ENCODE measurements at regions not wholly inside any gene's neighbourhood (a gene's known extent, or its start where the extent isn't known, plus 50 kb on each side); places are given as distances from the start of the nearest gene placed in this dataset.

DNA sequence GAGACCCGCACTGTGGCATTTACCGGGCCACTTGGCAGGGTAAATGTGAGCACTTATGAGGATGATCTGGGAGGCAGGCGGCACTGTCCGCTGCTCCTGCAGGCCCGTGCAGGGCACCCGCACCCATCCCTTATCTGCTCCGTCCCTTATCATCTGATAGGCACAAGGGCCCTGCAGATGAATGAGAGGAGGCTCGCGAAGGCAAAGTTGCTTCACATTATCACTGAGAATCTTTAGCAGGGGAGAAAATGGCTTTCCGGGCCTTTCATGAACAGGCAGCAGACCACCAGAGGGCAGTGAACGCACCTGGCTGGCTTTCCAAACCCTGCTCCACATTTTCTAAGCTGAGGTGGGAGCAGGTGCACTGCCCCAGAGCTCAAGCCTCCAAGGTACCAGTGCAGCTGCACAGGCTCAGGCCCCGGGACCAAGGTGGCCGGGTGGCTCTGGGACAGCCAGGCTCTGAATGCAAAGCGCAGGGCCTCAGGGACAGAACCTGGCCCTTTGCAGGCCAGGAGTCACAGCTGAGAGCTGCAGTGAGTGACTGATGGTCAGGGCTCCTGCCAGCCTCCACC lies 165.6 kb downstream of the SHANK2 start:
- no peak for DNase-seq (ENCODE audit: low read depth, low spot score)
- H3K4me3 ChIP-seq (ENCODE audit: low read length): no peak overlapping the region

DNA sequence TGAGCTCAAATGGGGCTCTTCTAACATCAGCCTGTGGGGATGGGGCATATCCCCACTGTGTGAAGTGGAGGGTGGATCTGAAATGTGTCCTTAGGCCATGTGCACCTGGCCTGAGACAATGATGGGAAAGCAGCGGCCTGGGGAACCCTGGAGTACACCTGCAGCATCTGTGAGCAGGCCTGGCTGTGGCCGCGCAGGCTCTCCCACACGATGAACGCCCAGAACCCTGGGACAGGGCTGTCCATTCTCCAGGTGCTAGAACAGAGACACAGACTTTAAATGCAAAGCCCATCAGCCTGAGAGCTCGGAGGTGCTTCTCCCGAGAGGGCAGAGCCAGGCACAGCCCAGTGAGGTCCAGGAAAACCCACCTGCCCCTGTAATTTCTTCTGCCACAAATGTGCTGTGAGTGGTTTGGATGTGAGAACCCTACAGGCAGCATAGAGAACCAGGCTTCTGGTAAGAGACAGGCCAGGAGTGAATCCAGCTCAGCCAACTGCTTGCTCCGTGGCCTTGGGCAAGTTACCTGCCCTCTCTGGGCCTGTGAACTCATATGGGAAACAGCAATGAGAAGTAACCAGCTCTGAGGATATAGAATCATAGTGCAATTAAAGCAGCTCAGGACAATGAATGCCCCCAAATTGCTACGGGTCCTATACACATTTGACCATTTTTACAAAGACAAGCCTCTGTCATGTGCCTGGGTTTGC lies 167.9 kb downstream of the SHANK2 start:
- DNase-seq (ENCODE audit: low read depth, low spot score): no peak
- no peak overlapping the region for H3K4me3 ChIP-seq (ENCODE audit: low read length)

DNA sequence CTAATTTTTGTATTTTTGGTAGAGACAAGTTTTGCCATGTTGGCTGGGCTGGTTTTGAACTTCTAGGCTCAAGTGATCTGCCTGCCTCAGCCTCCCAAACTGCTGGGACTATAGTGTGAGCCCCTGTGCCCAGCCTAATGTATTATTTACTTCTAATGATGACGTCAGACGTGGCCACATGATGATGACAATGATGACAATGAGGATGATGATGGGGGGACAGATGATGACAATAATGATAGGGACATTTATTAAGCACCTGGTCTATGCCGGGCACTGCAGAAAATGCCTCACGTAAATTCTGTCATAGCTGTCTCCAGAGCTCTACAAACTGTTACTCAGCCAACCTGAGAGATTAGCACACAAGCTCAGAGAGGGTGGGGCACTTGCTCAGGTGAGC lies 169.3 kb downstream of the SHANK2 start:
- no peak overlapping the region for H3K4me3 ChIP-seq (ENCODE audit: low read length)
- no peak for DNase-seq (ENCODE audit: low read depth, low spot score)

GRCh38 chr11:71082454-71082853 lies 169.9 kb downstream of the SHANK2 start:
- no peak overlapping the region for H3K4me3 ChIP-seq (ENCODE audit: low read length)
- no peak for DNase-seq (ENCODE audit: low read depth, low spot score)

DNA sequence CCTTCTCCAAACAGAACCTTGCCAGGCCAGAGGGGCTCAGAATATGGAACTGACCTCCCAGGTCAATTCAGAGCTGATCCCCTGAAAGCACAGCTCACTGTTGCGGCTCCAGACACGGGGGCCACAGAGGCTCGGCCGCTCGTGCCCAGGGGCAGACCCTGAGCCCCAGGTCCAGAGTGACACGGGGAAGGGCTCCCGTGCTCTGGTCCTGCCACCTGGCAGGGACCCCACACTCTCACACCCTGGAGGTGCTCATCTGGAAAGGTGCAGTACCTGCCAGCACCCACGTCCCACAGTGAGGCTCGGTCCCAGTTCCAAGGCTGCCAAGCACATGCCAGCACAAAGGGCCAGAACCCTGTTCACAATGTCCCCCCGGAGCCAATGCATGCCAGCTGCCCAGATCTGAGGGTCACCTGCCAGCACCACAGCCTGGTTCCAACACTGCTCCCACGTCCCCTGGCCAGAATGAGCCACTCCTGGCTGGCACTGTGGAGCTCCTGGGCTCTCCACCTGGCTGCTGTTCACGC lies 170.6 kb downstream of the SHANK2 start:
- no peak for DNase-seq (ENCODE audit: low read depth, low spot score)
- no peak overlapping the region for H3K4me3 ChIP-seq (ENCODE audit: low read length)

- DNase-seq (ENCODE audit: low read depth, low spot score): peak; percentile 93
- peak overlapping the region; percentile 16; the same call in 1 of the 2 replicates for H3K4me3 ChIP-seq (ENCODE audit: low read length)
These were observed 171.9 kb downstream of the SHANK2 start for GRCh38 chr11:71080239-71081097.

- no peak overlapping the region; the same call in 1 of the 2 replicates for H3K4me3 ChIP-seq (ENCODE audit: low read length)
- DNase-seq (ENCODE audit: low read depth, low spot score): no peak
These were observed 172.6 kb downstream of the SHANK2 start for GRCh38 chr11:71079795-71080194.

DNA sequence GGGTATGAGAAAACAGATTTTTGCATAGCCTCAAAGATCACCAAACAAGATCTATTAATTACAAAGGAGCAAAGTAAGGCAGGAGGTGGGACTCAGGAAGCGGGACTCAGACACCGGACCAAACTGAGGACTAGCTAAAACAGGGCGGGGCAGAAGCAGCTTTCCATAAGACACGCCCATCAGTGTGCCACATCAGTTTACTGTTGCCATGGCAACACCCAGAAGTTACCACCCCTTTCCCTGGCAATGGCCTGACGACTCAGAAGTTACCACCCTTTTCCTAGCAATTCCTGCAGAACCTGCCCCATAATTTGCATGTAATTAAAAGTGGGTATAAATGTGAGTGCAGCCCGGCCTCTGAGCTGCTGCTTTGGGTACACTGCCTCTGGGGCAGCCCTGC lies 173.9 kb downstream of the SHANK2 start:
- DNase-seq (ENCODE audit: low read depth, low spot score): no peak
- no peak overlapping the region for H3K4me3 ChIP-seq (ENCODE audit: low read length)

GRCh38 chr11:71076525-71077304 lies 175.7 kb downstream of the SHANK2 start:
- no peak for DNase-seq (ENCODE audit: low read depth, low spot score)
- H3K4me3 ChIP-seq (ENCODE audit: low read length): no peak overlapping the region

DNA sequence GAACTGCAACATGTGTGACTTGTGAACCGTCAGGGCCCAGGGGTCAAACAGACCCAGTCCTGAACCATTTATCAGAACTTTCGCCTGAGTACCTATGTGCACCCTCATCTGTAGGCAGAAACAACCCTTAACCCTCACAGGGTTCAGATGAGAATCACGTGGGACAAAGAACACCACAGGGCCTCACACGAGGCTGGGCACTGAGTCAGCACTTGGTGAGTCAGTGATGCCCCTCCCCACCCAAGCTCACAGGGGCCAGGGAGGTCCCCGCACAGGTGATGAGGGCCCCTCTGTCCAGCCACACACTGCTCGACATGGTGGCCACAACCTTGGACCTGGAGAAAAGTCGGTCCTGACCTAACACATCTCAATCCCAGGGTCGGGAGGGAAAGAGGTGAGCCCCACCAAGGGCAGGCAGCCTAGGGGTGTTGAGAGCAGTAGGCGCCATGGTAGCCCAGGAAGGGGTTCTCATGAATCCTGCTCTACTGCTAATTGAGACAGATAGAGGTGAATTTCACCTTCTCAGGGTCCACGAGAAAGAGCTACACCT lies 176.4 kb downstream of the SHANK2 start:
- no peak overlapping the region for H3K4me3 ChIP-seq (ENCODE audit: low read length)
- no peak for DNase-seq (ENCODE audit: low read depth, low spot score)

- no peak for DNase-seq (ENCODE audit: low read depth, low spot score)
- H3K4me3 ChIP-seq (ENCODE audit: low read length): no peak overlapping the region
These were observed 177.2 kb downstream of the SHANK2 start for GRCh38 chr11:71075116-71075720.

GRCh38 chr11:71071736-71072509 lies 180.5 kb downstream of the SHANK2 start:
- H3K4me3 ChIP-seq (ENCODE audit: low read length): no peak overlapping the region
- DNase-seq (ENCODE audit: low read depth, low spot score): no peak

DNA sequence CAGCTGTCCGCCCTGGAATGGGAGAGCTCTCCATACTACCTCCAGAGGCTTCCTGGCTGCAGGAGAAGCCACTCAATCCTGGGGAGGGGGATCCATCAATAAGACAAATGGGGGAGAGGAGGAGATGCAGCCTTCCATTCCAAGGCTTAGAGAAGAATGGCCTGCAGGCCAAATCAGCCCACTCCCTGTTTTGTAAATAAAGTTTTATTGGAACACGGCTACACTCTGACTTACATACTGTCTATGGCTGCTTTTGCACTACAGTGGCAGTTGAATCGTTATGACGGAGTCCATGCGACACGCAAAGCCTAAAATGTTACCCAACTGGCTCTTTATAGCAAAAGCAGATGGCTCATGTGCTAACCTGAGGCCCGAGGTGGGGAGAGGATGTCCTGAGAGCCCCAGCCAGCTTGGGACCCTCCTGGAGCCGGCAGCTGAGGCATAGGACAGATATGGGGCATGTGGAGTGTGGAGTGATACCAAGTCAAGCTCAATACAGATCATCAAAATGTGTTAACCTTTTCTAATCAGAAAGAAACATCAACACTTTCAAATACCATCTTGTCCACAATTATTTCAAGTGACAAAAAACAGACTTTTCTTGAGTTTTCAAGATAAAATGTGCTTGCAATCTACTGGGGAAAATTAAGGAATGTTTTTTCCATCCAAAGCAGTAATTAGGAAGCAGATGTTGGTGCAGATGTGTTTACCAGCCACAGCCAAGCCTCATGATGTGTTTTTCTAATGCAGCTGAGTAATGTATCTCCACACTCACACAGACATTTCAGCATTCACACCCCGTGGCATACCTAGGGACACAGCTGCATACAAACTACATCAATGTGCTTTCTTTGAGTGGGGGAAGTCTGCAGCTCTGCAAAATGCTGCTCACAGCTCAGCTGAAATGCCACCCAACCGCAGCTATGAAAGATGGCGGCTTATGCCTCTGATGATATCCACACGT lies 181.6 kb downstream of the SHANK2 start:
- H3K4me3 ChIP-seq (ENCODE audit: low read length): no peak overlapping the region

DNA sequence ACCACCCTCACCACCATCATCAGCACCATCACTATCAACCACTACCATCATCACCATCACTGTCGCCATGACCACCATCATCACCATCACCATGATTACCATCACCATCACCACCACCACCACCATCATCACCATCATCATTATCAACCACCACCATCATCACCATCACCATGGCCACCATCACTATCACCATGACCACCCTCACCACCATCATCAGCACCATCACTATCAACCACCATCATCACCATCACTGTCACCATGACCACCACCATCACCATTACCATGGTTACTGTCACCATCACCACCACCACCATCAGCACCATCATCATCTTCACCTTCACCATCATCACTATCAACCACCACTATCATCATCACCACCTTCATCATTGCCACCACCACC lies 183.4 kb downstream of the SHANK2 start:
- DNase-seq (ENCODE audit: low read depth, low spot score): no peak
- H3K4me3 ChIP-seq (ENCODE audit: low read length): no peak overlapping the region

More for the DNA sequence above, 181.6 kb downstream of the SHANK2 start:
- no peak for DNase-seq (ENCODE audit: low read depth, low spot score)

- DNase-seq (ENCODE audit: low read depth, low spot score): no peak
These were observed 184.6 kb downstream of the SHANK2 start for GRCh38 chr11:71067753-71068152.

GRCh38 chr11:71066311-71066710 lies 186.1 kb downstream of the SHANK2 start:
- DNase-seq (ENCODE audit: low read depth, low spot score): no peak
- no peak overlapping the region for H3K4me3 ChIP-seq (ENCODE audit: low read length)

More at GRCh38 chr11:71067753-71068152, 184.6 kb downstream of the SHANK2 start:
- H3K4me3 ChIP-seq (ENCODE audit: low read length): no peak overlapping the region

DNA sequence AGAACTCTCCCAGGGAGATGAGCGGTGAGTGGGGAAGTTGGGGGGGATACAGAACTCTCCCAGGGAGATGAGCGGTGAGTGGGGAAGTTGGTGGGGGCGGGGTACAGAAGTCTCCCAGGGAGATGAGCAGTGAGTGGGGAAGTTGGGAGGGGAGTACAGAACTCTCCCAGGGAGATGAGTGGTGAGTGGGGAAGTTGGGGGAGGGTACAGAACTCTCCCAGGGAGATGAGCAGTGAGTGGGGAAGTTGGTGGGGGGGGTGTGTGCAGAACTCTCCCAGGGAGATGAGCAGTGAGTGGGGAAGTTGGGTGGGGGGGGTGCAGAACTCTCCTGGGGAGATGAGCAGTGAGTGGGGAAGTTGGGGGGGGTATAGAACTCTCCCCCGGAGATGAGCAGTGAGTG lies 186.5 kb downstream of the SHANK2 start:
- no peak overlapping the region for H3K4me3 ChIP-seq (ENCODE audit: low read length)
- no peak for DNase-seq (ENCODE audit: low read depth, low spot score)

Data from Jurkat, Clone E6-1 (cell line).